Erythroblast (primary cell): ENCODE measurements at regions not wholly inside any gene's neighbourhood (a gene's known extent, or its start where the extent isn't known, plus 50 kb on each side); places are given as distances from the start of the nearest gene placed in this dataset.

Experiments used
- DNase-seq, 2 experiments: peaks; one replicate each; lab custom pipeline; 2025; lab: John Stamatoyannopoulos, UW
- GATA1 ChIP-seq: IDR thresholded peaks from 2 replicates; pipeline ENCODE4 v1.6.1; 2011; ENCODE audit warnings: low read depth, mild to moderate bottlenecking, control low read depth, low read length, moderate library complexity
- POLR2A ChIP-seq: IDR thresholded peaks from 2 replicates; pipeline ENCODE4 v1.6.1; 2011; ENCODE audit warnings: mild to moderate bottlenecking, low read length

- no peak for DNase-seq
- TF ChIP-seq POLR2A (no peak), GATA1 (no peak)
Measured at GRCh38 chr22:48683640-48684039, 1144.0 kb downstream of the BRD1 start.

GRCh38 chr22:48682504-48682903 lies 1145.2 kb downstream of the BRD1 start:
- no peak for TF ChIP-seq POLR2A
- TF ChIP-seq GATA1: no peak
- DNase-seq: no peak

- DNase-seq: no peak
- TF ChIP-seq GATA1: no peak
- TF ChIP-seq POLR2A: no peak
Measured at GRCh38 chr22:48680601-48681000, 1147.1 kb downstream of the BRD1 start.

GRCh38 chr22:48679656-48680555 lies 1147.8 kb downstream of the BRD1 start:
- no peak for TF ChIP-seq POLR2A
- no peak for TF ChIP-seq GATA1
- DNase-seq: no peak

DNA sequence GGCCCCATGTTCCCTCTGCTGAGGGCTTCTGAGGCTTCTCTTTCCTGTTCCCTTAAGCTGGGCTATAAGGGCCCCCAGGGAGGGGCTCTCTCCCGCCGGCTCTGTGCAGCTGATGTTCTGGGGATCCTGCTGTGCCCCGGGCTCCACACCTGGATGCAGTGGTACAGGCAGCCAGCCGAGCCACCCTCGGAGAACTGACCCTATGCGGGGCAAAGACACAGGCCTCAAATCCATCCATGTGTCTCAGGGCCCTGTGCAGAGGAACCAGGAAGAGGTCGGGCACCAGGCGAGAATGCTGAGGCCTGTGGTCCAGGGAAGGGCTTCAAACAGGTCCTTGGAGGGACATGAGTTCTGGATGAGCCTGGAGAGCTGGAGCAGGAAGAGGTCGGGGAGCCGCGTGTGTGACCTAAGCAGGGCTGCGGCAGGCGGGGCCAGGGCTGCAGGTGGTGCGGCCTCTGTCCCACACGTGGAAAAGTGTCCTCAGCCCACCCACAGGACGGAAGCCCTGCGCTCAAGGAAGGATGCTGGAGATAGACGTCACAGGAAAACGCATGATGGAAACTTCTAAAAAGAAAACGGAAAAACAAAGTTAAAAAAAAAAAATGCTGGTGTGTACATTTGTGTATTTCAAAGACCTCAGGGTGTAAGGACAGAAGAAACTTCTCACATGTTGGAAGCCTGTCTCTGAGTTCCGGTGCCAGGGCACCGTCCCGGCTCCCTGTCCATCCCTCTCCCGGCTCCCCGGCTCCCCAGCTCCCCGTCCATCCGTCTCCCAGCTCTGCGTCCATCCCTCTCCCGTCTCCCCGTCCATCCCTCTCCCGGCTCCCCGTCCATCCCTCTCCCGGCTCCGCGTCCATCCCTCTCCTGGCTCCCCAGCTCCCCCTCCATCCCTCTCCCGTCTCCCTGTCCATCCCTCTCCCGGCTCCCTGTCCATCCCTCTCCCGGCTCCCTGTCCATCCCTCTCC lies 1149.2 kb downstream of the BRD1 start:
- DNase-seq: no peak
- no peak for TF ChIP-seq GATA1
- TF ChIP-seq POLR2A: no peak

GRCh38 chr22:48677621-48678020 lies 1150.1 kb downstream of the BRD1 start:
- TF ChIP-seq GATA1 (no peak), POLR2A (no peak)
- DNase-seq: no peak

GRCh38 chr22:48677168-48677520 lies 1150.5 kb downstream of the BRD1 start:
- TF ChIP-seq GATA1 (no peak), POLR2A (no peak)
- DNase-seq: no peak

DNA sequence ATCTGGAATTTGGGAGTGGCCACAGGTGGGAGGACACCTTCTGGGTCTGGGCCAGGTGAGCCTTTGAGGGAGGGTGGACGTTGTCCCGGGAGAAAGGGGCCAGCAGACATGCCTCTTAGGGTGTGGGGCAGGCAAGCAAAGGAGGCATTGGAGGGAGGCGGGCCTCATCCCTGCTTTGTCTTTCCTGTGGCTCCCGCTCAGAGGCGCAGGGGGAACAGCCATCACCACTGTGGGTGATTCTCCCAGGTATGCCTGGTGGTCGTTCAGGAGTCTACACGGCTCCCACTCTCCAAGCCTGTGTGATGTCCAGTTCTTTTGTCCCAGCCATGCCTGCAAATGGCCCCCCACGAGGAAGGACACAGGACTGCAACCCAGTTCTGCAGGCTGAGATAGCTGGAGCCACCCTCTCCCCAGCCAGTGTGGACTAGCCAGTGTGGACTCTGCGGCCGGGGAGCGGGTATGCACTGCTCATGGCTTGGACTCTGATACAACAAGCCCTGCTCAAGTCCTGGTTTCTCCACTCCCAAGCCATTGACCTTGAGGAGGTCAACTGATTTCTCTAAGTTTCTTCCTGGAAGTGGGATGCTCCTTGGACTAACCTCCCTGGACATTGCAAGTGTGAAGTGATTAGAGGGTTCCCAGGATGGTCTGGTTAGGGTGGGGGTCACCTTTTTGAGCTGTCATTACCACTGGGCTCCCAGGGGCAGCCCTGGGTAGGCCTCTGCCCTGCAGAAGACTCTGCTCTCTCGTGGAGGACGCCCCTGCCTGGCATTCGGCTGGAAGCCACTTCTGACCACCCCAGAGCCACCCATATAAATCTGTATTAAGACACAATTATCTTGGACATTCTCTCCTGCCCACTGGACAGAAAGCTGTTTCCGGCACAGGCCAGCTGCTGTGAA lies 1151.2 kb downstream of the BRD1 start:
- no peak for TF ChIP-seq POLR2A

GRCh38 chr22:48675830-48676145 lies 1151.9 kb downstream of the BRD1 start:
- no peak for DNase-seq
- TF ChIP-seq POLR2A: no peak
- no peak for TF ChIP-seq GATA1

More for the DNA sequence above, 1151.2 kb downstream of the BRD1 start:
- DNase-seq: no peak

- DNase-seq: no peak
- TF ChIP-seq POLR2A (no peak), GATA1 (no peak)
Measured at GRCh38 chr22:48675141-48675829, 1152.4 kb downstream of the BRD1 start.

DNA sequence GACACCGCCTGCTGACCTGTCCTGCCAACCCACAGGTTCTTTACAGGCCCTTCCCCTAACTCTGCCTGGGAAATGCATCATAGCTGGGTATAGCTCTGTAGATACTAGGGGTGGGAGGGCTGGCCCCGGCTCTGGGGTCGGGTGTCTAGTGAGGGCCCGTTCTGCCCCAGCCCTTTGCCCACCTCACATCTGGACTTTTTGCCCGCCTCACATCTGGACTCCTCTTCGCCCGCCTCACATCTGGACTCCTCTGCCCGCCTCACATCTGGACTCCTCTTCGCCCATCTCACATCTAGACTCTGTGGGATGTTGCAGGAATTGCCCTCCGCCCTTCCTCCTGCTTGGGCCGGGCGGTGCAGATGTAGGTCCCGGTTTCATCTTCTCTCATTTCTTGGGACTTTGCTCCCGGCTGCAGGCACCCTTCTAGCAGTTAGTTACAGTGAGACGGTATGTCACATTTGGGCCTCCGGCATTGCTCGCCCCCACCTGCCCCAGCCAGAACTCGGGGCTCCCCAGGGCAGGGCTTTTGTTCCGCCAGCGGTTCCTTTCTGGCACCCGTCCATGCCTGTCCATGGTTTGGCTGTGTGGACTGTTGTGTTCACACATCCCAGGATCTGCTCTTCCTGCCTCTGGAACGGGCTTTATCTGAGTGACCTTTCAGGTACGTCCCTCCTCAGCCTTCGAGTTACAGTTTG lies 1153.7 kb downstream of the BRD1 start:
- TF ChIP-seq POLR2A: no peak
- TF ChIP-seq GATA1: no peak
- no peak for DNase-seq

DNA sequence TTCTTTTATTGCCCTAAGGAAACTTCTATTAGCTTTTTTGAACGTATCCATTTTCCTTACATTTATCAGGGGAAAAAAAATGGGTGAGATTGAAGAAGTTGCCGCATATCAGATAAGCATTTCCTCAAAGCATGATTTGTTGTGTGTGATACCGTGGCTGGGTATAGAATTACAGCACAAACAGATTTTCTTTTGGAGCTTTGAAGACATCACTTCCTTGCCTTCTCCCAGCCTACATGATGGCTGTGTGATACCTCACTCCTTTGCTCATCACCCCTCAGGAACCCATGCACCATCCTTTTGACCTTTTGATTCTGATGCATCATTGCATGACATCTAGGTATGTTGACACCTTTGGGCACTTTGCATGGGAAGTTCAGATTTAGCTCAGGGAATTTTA lies 1155.3 kb downstream of the BRD1 start:
- no peak for DNase-seq
- no peak for TF ChIP-seq POLR2A
- no peak for TF ChIP-seq GATA1
